Prostate gland (tissue), 2 donors: ENCODE measurements at regions not wholly inside any gene's neighbourhood (a gene's known extent, or its start where the extent isn't known, plus 50 kb on each side); places are given as distances from the start of the nearest gene placed in this dataset.
"Not testable (repeated sequence)": the region's sequence is repeated elsewhere in the genome, so short reads cannot be mapped to it uniquely, and the experiment has no call there.

Experiments
- DNase-seq: peaks from one replicate; pipeline ENCODE4 v3.0.0-alpha.2; 2019; ENCODE audit warnings: low spot score
- H3K27ac ChIP-seq, 2 donors: fragments of 200-600 bp; sonication (generic); 2 replicates each; pipeline ENCODE4 v1.5.1; 2017 to 2019
- H3K27me3 ChIP-seq: fragments of 200-600 bp; sonication (generic); replicated peaks from 2 replicates; pipeline ENCODE4 v1.5.1; 2019; ENCODE audit not compliant: insufficient read depth
- H3K36me3 ChIP-seq, 2 donors: fragments of 200-600 bp; sonication (generic); 1 replicate in 1 of 2; 2 replicates in 1 of 2; pipeline versions ENCODE4 v1.5.1 to v1.8.1; 2017 to 2019
- H3K4me1 ChIP-seq: fragments of 200-600 bp; sonication (generic); replicated peaks from 2 replicates; pipeline ENCODE4 v1.5.1; 2019
- H3K4me3 ChIP-seq, 2 donors: fragments of 200-600 bp; sonication (generic); 2 replicates each; pipeline ENCODE4 v1.5.1; 2017 to 2019
- H3K9me3 ChIP-seq: fragments of 200-600 bp; sonication (generic); 2 replicates; pipeline ENCODE4 v1.5.1; 2017
- CTCF ChIP-seq, 4 experiments: fragments of 200-600 bp in 2 of 4; fragments of 450-650 bp in 2 of 4; sonication (generic) in 2 of 4; IDR thresholded peaks; 1 replicate in 3 of 4; 2 replicates in 1 of 4; pipeline ENCODE4 v1.5.1; 2016 to 2019; ENCODE audit warnings: antibody characterized with exemption in 4 of 4, mild to moderate bottlenecking in 2 of 4, moderate library complexity in 2 of 4
- POLR2A ChIP-seq: fragments of 450-650 bp; IDR thresholded peaks from one replicate; pipeline ENCODE4 v1.6.1; 2016; ENCODE audit warnings: antibody characterized with exemption, mild to moderate bottlenecking
- POLR2AphosphoS5 ChIP-seq: sonication (generic); formaldehyde crosslinking; IDR thresholded peaks from one replicate; pipeline ENCODE4 v1.6.1; 2017; ENCODE audit warnings: antibody characterized with exemption
- WGBS: methylation state at CpG from one replicate; pipeline ENCODE4 v1.1.5; 2018; 5-methylcytosine and 5-hydroxymethylcytosine counted together
- intact Hi-C: fragments of 100-400 bp; cut with DNase I; formaldehyde crosslinking; loops from one replicate; pipeline ENCODE4 v1.14.2; 2022

DNA sequence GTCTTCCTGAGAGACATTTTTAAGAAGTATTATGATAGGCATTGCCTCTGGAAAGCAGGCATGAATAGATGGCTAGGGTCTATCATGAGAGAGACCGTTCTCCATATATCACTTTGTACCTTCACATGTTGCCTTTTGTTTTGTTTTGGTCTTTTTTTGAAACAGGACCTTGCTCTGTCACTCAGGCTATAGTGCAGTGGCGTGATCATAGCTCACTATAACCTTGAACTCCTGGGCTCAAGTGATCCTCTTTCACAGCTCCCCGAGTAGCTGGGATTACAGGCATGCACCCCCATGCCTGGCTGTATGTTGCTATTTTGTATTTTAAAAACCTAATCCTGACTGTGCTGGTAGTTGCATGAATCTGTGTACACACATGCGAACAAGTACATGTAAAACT, 869.6 kb upstream of the DEFB115 start:
- H3K27ac ChIP-seq, H3K9me3 ChIP-seq, H3K4me3 ChIP-seq, H3K36me3 ChIP-seq, DNase-seq, H3K4me1 ChIP-seq, H3K27me3 ChIP-seq, intact Hi-C loops: not testable (repeated sequence)
- WGBS, result 97% methylated on average over 4 of the region's 4 CpGs

- H3K36me3 ChIP-seq, intact Hi-C loops, DNase-seq: not testable (repeated sequence)
Measured at GRCh38 chr20:30393523-30393922, 863.9 kb upstream of the DEFB115 start.

DNA sequence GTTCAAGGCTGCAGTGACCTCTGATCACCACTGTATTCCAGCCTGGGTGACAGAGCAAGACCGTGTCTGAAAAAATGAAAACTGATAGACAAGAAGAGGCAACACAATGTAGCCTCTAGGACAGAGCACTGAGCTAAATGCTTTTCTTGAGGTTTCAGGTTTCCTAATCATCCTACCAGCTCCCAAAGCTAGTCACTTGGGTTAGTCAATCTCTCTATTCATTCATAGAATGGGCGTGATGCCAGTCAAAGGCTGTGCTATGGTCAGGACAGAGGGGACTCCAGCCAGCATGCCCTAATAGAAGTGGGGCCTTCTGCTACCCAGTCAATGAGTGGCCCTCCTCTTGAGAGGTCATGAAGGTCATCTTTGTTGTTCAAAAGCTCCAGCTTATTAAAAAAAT, 860.4 kb upstream of the DEFB115 start:
- H3K4me3 ChIP-seq, H3K4me1 ChIP-seq, DNase-seq, H3K27me3 ChIP-seq, intact Hi-C loops, H3K36me3 ChIP-seq, H3K9me3 ChIP-seq, H3K27ac ChIP-seq: not testable (repeated sequence)
- 95% methylated on average over 2 of the region's 2 CpGs for WGBS

More at GRCh38 chr20:30393523-30393922, 863.9 kb upstream of the DEFB115 start:
- H3K27ac ChIP-seq, H3K27me3 ChIP-seq, H3K4me3 ChIP-seq, H3K4me1 ChIP-seq, H3K9me3 ChIP-seq: not testable (repeated sequence)
- WGBS, result 90% methylated on average over 1 of the region's 1 CpG

GRCh38 chr20:30405061-30405460, 852.4 kb upstream of the DEFB115 start:
- H3K27ac ChIP-seq, H3K9me3 ChIP-seq, H3K36me3 ChIP-seq, H3K4me3 ChIP-seq, H3K27me3 ChIP-seq, intact Hi-C loops, H3K4me1 ChIP-seq, DNase-seq: not testable (repeated sequence)
- WGBS, result 93% methylated on average over 17 of the region's 18 CpGs

- H3K4me3 ChIP-seq, H3K36me3 ChIP-seq, intact Hi-C loops, H3K4me1 ChIP-seq, DNase-seq, H3K9me3 ChIP-seq, H3K27me3 ChIP-seq, H3K27ac ChIP-seq: not testable (repeated sequence)
- 95% methylated on average over 14 of the region's 27 CpGs for WGBS
Measured at GRCh38 chr20:30405585-30405984, 851.9 kb upstream of the DEFB115 start.

- H3K4me3 ChIP-seq, DNase-seq, H3K27me3 ChIP-seq, H3K9me3 ChIP-seq, intact Hi-C loops, H3K4me1 ChIP-seq, H3K27ac ChIP-seq, H3K36me3 ChIP-seq: not testable (repeated sequence)
- WGBS, result 0% methylated on average over 1 of the region's 1 CpG
Measured at GRCh38 chr20:30406370-30406769, 851.1 kb upstream of the DEFB115 start.

DNA sequence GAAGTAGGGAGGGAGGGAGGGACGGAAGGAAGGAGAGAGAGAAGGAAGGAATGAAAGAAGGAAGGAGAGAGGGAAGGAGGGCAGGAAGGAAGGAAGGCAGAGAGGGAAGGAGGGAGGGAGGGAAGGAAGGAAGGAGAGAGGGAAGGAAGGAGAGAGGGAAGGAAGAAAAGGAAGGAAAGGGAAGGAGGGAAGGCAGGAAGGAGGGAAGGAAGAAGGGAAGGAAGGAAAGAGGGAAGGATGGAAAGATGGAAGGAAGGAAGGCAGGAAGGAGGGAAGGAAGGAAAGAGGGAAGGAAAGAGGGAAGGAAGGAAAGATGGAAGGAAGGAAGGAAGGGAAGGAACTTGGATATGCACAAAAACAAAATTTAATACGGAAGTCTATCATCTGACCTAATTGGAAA, 844.5 kb upstream of the DEFB115 start:
- no peaks in the 10 kb centered on the region for H3K4me1 ChIP-seq
- WGBS, result 60% methylated on average over 2 of the region's 2 CpGs

DNA sequence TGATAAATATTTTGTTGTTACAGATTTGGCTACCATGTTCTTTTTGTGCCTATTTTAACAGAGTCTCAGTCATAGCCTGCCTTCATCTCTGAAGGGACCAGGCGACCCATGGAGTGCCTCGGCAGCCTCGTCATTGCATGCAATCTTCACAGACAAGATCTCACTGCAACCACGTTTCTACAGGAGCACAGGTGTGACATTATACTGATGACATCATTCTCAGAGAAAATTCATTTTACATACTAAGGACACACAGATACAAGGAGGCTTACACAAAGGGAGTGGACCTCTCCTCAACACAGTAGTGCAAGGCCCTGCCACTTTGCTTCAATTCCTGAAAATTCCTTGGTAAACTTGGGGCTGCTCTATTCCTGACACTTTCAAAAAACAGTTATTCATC, 840.1 kb upstream of the DEFB115 start:
- DNase-seq, H3K27me3 ChIP-seq, H3K9me3 ChIP-seq, intact Hi-C loops, H3K4me1 ChIP-seq, H3K27ac ChIP-seq, H3K4me3 ChIP-seq, H3K36me3 ChIP-seq: not testable (repeated sequence)
- 72% methylated on average over 4 of the region's 4 CpGs for WGBS

More for the DNA sequence above, 844.5 kb upstream of the DEFB115 start:
- Histone ChIP-seq H3K27ac (no peak overlapping the region), H3K4me3 (no peak overlapping the region), H3K36me3 (no peaks in the 10 kb centered on the region), H3K27me3 (no peaks in the 10 kb centered on the region), H3K9me3 (no peaks in the 10 kb centered on the region)
- intact Hi-C loops, result no loop called here
- no peak for TF ChIP-seq POLR2AphosphoS5
- TF ChIP-seq POLR2A, result no peak
- TF ChIP-seq CTCF (IDR thresholded peaks at IDR 0.05), result no peak
- DNase-seq, result no peak

DNA sequence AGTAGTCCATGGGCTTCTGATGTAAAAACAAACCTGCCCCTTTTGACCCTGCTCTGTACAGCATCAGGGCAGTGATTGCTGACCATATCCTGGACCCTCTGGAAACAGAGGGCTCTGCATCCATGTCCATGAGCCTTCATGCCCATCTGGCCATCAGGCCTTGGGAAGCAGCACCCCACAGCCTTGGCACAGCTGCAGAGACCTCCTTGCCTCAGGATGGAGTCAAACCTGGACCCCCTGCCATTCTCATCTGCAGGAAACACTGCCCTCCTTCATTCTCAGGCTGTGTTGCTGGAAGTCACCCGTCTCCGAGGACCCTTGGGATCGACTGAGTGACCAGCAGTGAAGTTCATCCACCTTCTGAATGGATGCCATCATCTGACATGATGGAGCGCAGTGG, 839.1 kb upstream of the DEFB115 start:
- H3K4me1 ChIP-seq, DNase-seq, H3K27ac ChIP-seq, H3K4me3 ChIP-seq, H3K9me3 ChIP-seq, H3K36me3 ChIP-seq, intact Hi-C loops, H3K27me3 ChIP-seq: not testable (repeated sequence)
- 80% methylated on average over 4 of the region's 4 CpGs for WGBS
